AG04450 (cell line): ENCODE measurements at regions not wholly inside any gene's neighbourhood (a gene's known extent, or its start where the extent isn't known, plus 50 kb on each side); places are given as distances from the start of the nearest gene placed in this dataset.

Experiments used
- CTCF ChIA-PET: fragments of 300-600, 350-600 bp; formaldehyde crosslinking; extraction: SDS; loops from one replicate; lab custom pipeline; 2022; ENCODE audit warnings: antibody characterized with exemption, inconsistent platforms; lab: Charles Lee
- POLR2A ChIA-PET: fragments of 350-600 bp; formaldehyde crosslinking; extraction: SDS; loops from one replicate; lab custom pipeline; 2021; ENCODE audit warnings: antibody characterized with exemption, inconsistent platforms; lab: Yijun Ruan, JAX
- DNase-seq: peaks from one replicate; pipeline ENCODE4 v3.0.0-alpha.2; 2011; ENCODE audit warnings: low read depth, low spot score
- H3K27ac ChIP-seq: one replicate; pipeline ENCODE4 v1.5.1; 2012; ENCODE audit warnings: low read depth, low read length, control low read depth
- H3K27me3 ChIP-seq: one replicate; pipeline ENCODE4 v1.6.0; 2012; ENCODE audit warnings: low read length; ENCODE audit not compliant: control insufficient read depth, insufficient read depth
- H3K4me3 ChIP-seq: 2 replicates; pipeline ENCODE4 v1.5.1; 2011; ENCODE audit warnings: mild to moderate bottlenecking, low read depth, low read length, control low read depth
- H3K9me3 ChIP-seq: 2 replicates; pipeline ENCODE4 v1.5.1; 2012; ENCODE audit warnings: low read length; ENCODE audit not compliant: control insufficient read depth, insufficient read depth
- TF ChIP-seq, protein P1 (sequence below): IDR thresholded peaks from 2 replicates; pipeline ENCODE4 v1.5.1; 2011; ENCODE audit warnings: low read depth, low read length, control low read depth, inconsistent platforms

DNA sequence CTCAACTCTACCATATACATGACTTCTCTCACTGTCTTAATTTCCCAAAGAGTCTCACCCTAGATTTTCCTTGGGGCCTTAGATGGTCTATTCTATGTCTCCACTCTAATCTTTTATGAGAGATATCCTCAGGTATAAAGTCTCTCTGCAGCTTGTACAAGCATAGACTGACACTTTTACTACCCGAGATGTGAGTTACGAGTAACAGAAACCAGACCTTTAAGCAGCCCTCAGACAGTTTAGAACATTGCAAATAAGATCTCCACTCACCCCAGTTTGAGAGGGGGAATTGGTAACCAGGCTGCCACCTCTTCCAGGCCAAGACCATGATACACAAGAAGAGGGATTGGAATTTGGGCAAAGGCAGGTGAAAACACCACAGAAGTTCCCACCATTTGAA, 542.5 kb downstream of the TLE4 start:
- POLR2A ChIA-PET = no interaction called here
- H3K27me3 ChIP-seq = peaks cover 2% of the 10 kb centered on the region
- H3K27ac ChIP-seq = no peak overlapping the region
- H3K4me3 ChIP-seq = no peak overlapping the region
- TF ChIP-seq, protein P1, sequence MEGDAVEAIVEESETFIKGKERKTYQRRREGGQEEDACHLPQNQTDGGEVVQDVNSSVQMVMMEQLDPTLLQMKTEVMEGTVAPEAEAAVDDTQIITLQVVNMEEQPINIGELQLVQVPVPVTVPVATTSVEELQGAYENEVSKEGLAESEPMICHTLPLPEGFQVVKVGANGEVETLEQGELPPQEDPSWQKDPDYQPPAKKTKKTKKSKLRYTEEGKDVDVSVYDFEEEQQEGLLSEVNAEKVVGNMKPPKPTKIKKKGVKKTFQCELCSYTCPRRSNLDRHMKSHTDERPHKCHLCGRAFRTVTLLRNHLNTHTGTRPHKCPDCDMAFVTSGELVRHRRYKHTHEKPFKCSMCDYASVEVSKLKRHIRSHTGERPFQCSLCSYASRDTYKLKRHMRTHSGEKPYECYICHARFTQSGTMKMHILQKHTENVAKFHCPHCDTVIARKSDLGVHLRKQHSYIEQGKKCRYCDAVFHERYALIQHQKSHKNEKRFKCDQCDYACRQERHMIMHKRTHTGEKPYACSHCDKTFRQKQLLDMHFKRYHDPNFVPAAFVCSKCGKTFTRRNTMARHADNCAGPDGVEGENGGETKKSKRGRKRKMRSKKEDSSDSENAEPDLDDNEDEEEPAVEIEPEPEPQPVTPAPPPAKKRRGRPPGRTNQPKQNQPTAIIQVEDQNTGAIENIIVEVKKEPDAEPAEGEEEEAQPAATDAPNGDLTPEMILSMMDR = no peak
- H3K9me3 ChIP-seq = no peaks in the 10 kb centered on the region
- CTCF ChIA-PET = no interaction called here
- DNase-seq = no peak

DNA sequence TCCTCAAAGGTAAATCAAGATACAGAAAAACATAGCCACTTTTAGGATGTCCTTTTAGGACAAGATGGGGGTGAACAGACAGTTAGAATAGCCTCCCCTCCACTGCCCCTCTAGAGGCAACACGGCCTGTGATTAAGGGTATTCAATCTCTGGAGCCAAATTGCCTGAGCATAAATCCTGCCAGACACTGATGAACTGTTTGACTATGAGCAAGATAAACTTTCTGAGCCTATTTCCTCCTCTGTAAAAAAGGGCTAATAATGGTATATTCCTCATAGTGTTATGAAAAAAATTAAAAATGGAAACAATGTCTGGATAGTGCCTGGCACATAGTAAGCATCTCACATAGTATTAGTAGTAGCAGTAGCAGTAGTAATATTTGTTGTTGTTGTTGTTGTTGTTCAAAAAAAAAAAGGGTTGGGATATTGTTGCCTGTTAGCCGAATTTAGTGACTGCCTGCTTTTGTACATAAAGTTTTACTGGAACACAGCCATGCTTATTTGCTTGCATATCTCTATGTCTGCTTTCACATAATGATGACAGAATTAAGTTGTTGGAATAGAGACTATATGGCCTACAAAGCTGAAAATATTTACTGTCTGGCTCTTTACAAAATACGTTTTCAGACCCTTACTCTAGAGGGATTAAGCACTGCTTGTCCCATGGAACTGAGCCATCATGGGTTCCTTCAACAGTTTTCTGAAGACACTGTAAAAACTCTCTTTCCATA, 536.3 kb downstream of the TLE4 start:
- no peak overlapping the region for H3K27ac ChIP-seq
- ChIA-PET CTCF (no interaction called here), POLR2A (no interaction called here)
- H3K9me3 ChIP-seq = no peaks in the 10 kb centered on the region
- H3K4me3 ChIP-seq = no peak overlapping the region
- H3K27me3 ChIP-seq = peaks cover 2% of the 10 kb centered on the region
- TF ChIP-seq, protein P1 = no peak
- no peak for DNase-seq

DNA sequence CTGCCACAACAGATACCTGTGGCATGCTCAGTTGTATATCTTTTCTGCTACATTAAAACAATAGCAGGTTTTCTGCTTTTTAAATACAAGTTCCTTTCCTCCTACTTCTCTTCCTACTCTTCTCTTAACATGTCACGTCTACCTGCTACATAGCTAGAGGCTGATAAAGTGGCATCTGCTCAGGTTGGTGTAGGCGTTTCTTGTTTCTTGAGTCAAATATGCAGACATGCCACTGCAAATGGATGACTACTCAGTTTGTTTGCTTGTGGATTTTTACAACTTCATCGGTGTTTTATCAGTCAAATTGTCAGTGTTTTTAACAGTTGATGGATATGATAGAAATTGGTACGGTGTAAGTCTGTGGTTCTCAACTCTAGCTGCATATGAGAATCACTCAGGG, 525.7 kb downstream of the TLE4 start:
- ChIA-PET POLR2A (no interaction called here), CTCF (interaction anchor here (0.7 kb wide), 1 partner anchor 356 kb away, joined by 3 read pairs; no protein-coding TSS in a partner anchor)
- TF ChIP-seq, protein P1 = no peak
- Histone ChIP-seq H3K27ac (no peak overlapping the region), H3K4me3 (no peak overlapping the region), H3K27me3 (no peaks in the 10 kb centered on the region), H3K9me3 (no peaks in the 10 kb centered on the region)
- DNase-seq = no peak

DNA sequence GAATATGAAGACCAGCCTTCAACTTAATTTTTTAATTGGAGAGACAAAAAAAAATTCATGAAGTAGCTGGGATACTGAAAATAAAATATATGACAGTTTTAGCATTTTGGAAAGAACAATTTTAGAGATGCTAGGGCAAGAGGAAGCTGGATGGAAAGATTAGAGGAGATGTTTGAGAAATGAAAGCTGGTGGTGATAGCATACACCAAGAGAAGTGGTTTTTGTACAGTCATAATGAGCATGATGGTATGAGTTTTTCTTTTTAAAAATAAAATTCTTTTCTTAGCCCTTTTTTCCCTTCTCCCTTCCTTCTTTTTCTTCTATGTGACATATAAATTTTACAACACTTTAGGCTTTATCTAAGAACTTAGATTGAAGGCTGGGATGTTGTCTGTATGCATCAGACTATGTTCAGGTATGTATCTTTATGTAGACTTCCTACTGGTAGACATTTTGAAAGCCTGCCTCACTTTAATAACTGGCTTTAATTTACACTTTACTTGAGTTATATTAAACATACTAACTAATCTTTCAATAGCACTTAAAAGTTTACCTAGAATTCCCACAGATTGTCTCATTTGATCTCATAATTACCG, 522.5 kb downstream of the TLE4 start:
- Histone ChIP-seq H3K27me3 (no peaks in the 10 kb centered on the region), H3K27ac (no peak overlapping the region), H3K9me3 (no peaks in the 10 kb centered on the region), H3K4me3 (no peak overlapping the region)
- ChIA-PET POLR2A (no interaction called here), CTCF (no interaction called here)
- TF ChIP-seq, protein P1 = no peak
- no peak for DNase-seq

DNA sequence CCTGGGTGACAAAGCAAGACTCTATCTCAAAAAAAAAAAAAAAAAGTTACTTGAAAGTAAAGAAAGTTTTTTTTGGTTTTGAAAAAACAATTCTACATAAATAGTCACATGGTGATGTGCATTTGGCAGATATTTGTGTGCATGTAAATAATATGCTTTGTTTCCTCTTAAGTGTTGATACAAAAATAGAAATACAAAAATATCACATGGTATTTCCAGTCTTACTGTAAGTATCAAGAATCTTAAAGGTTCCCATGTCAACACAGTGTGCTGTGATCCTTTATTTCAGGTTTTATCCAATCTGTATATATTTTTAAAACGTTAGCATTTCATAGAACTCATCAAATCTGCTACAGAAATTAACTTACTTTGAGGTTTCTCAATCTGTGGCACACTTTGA, 521.9 kb downstream of the TLE4 start:
- H3K9me3 ChIP-seq = no peaks in the 10 kb centered on the region
- no peak for DNase-seq
- ChIA-PET CTCF (no interaction called here), POLR2A (no interaction called here)
- TF ChIP-seq, protein P1 = no peak
- no peaks in the 10 kb centered on the region for H3K27me3 ChIP-seq
- no peak overlapping the region for H3K4me3 ChIP-seq
- no peak overlapping the region for H3K27ac ChIP-seq
